GM12878 (cell line): ENCODE measurements at regions not wholly inside any gene's neighbourhood (a gene's known extent, or its start where the extent isn't known, plus 50 kb on each side); places are given as distances from the start of the nearest gene placed in this dataset.

Experiments
- BCLAF1 ChIP-seq: fragments of 450-650 bp; IDR thresholded peaks from 2 replicates; pipeline ENCODE4 v1.6.1; 2017; ENCODE audit warnings: antibody characterized with exemption, mild to moderate bottlenecking, moderate library complexity
- CTCF ChIP-seq, 3 experiments: IDR thresholded peaks in 2 of 3; conservative IDR thresholded peaks in 1 of 3; 2 replicates each; pipeline ENCODE4 v1.5.1; 2011; ENCODE audit warnings: low read depth in 3 of 3, low read length in 3 of 3, mild to moderate bottlenecking in 3 of 3, control low read depth in 2 of 3, moderate library complexity in 2 of 3, inconsistent platforms in 1 of 3, mixed read lengths in 1 of 3; ENCODE audit not compliant: control insufficient read depth in 2 of 3, insufficient read depth in 1 of 3; ENCODE audit errors: extremely low read depth in 1 of 3
- POLR2AphosphoS5 ChIP-seq: IDR thresholded peaks from 2 replicates; pipeline ENCODE4 v1.6.1; 2011; ENCODE audit warnings: mild to moderate bottlenecking, low read length, inconsistent platforms
- RB1 ChIP-seq: fragments of 450-650 bp; formaldehyde crosslinking; IDR thresholded peaks from 2 replicates; pipeline ENCODE4 v1.6.1; 2017; ENCODE audit warnings: mild to moderate bottlenecking, borderline replicate concordance

GRCh38 chr11:45485070-45485707 lies 180.2 kb downstream of the CHST1 start:
- TF ChIP-seq CTCF (IDR thresholded peaks at IDR 0.05 in 2 of 3, conservative IDR thresholded peaks at IDR 0.05 in 1 of 3; ENCODE audit: control insufficient read depth in 2 of 3, extremely low read depth in 1 of 3, insufficient read depth in 1 of 3, low read depth in 3 of 3, low read length in 3 of 3) (no peak), POLR2AphosphoS5 (no peak), RB1 (no peak), BCLAF1 (no peak)
